ENCODE measurements at regions not wholly inside any gene's neighbourhood (a gene's known extent, or its start where the extent isn't known, plus 50 kb on each side); places are given as distances from the start of the nearest gene placed in this dataset.
"Not testable (repeated sequence)": the region's sequence is repeated elsewhere in the genome, so short reads cannot be mapped to it uniquely, and the experiment has no call there.

- H3K4me3 ChIP-seq (ENCODE audit: low read length): no peak overlapping the region
- intact Hi-C loops (cut with DNase I): no loop called here
- H3K27ac ChIP-seq (ENCODE audit: low read length): no peak overlapping the region
- H3K9me3 ChIP-seq (ENCODE audit: control insufficient read depth, low read length): no peaks in the 10 kb centered on the region
- H3K27me3 ChIP-seq (ENCODE audit: control insufficient read depth, insufficient read depth): no peaks in the 10 kb centered on the region
- peak in 1 of 3 donors; percentile 14 for DNase-seq
- 78% methylated on average over 18 of the region's 18 CpGs for WGBS
- no peak for ATAC-seq
- H3K4me1 ChIP-seq (ENCODE audit: control insufficient read depth, insufficient read depth, low read length): no peaks in the 10 kb centered on the region
These were observed 1071.2 kb upstream of the USP15 start for GRCh38 chr12:61188801-61189595.

GRCh38 chr12:61213646-61214045 is 1046.6 kb upstream of the USP15 start:
- H3K27ac ChIP-seq (ENCODE audit: low read length): no peak overlapping the region
- no peak for DNase-seq
- no peaks in the 10 kb centered on the region for H3K4me1 ChIP-seq (ENCODE audit: control insufficient read depth, insufficient read depth, low read length)
- H3K4me3 ChIP-seq (ENCODE audit: low read length): no peak overlapping the region
- intact Hi-C loops (cut with DNase I): no loop called here
- no peaks in the 10 kb centered on the region for H3K9me3 ChIP-seq (ENCODE audit: control insufficient read depth, low read length)
- no peak for ATAC-seq
- no peaks in the 10 kb centered on the region for H3K27me3 ChIP-seq (ENCODE audit: control insufficient read depth, insufficient read depth)
- 81% methylated on average over 3 of the region's 3 CpGs for WGBS

- H3K9me3 ChIP-seq (ENCODE audit: control insufficient read depth, low read length): no peaks in the 10 kb centered on the region
- no peaks in the 10 kb centered on the region for H3K4me1 ChIP-seq (ENCODE audit: control insufficient read depth, insufficient read depth, low read length)
- DNase-seq (no peak), ATAC-seq (no peak)
- 86% methylated on average over 4 of the region's 4 CpGs for WGBS
- no peaks in the 10 kb centered on the region for H3K27me3 ChIP-seq (ENCODE audit: control insufficient read depth, insufficient read depth)
- H3K4me3 ChIP-seq (ENCODE audit: low read length): no peak overlapping the region
- intact Hi-C loops (cut with DNase I): no loop called here
- H3K27ac ChIP-seq (ENCODE audit: low read length): no peak overlapping the region
These were observed 1039.9 kb upstream of the USP15 start for GRCh38 chr12:61220337-61220736.

GRCh38 chr12:61232040-61232439 is 1028.2 kb upstream of the USP15 start:
- 81% methylated on average over 5 of the region's 5 CpGs for WGBS
- Histone ChIP-seq H3K9me3 (ENCODE audit: control insufficient read depth, low read length) (no peaks in the 10 kb centered on the region), H3K4me3 (ENCODE audit: low read length) (no peak overlapping the region), H3K27ac (ENCODE audit: low read length) (no peak overlapping the region), H3K27me3 (ENCODE audit: control insufficient read depth, insufficient read depth) (no peaks in the 10 kb centered on the region), H3K4me1 (ENCODE audit: control insufficient read depth, insufficient read depth, low read length) (no peaks in the 10 kb centered on the region)
- intact Hi-C loops (cut with DNase I): no loop called here
- ATAC-seq (no peak), DNase-seq (no peak)

GRCh38 chr12:61250303-61250702 is 1009.9 kb upstream of the USP15 start:
- Histone ChIP-seq H3K27ac (ENCODE audit: low read length) (no peak overlapping the region), H3K4me1 (ENCODE audit: control insufficient read depth, insufficient read depth, low read length) (no peaks in the 10 kb centered on the region), H3K9me3 (ENCODE audit: control insufficient read depth, low read length) (no peaks in the 10 kb centered on the region), H3K4me3 (ENCODE audit: low read length) (no peak overlapping the region), H3K27me3 (ENCODE audit: control insufficient read depth, insufficient read depth) (no peaks in the 10 kb centered on the region)
- WGBS: 73% methylated on average over 2 of the region's 2 CpGs
- no peak for ATAC-seq
- no peak for DNase-seq
- intact Hi-C loops (cut with DNase I): no loop called here

- Histone ChIP-seq H3K27ac (ENCODE audit: low read length) (no peak overlapping the region), H3K4me1 (ENCODE audit: control insufficient read depth, insufficient read depth, low read length) (no peaks in the 10 kb centered on the region), H3K9me3 (ENCODE audit: control insufficient read depth, low read length) (no peaks in the 10 kb centered on the region), H3K4me3 (ENCODE audit: low read length) (no peak overlapping the region), H3K27me3 (ENCODE audit: control insufficient read depth, insufficient read depth) (no peaks in the 10 kb centered on the region)
- ATAC-seq (no peak), DNase-seq (no peak)
- intact Hi-C loops (cut with DNase I): no loop called here
- 63% methylated on average over 3 of the region's 3 CpGs for WGBS
These were observed 1009.1 kb upstream of the USP15 start for GRCh38 chr12:61251076-61251475.

GRCh38 chr12:61254225-61254624 is 1006.0 kb upstream of the USP15 start:
- Histone ChIP-seq H3K4me3 (ENCODE audit: low read length) (no peak overlapping the region), H3K27me3 (ENCODE audit: control insufficient read depth, insufficient read depth) (no peaks in the 10 kb centered on the region), H3K9me3 (ENCODE audit: control insufficient read depth, low read length) (no peaks in the 10 kb centered on the region), H3K4me1 (ENCODE audit: control insufficient read depth, insufficient read depth, low read length) (no peaks in the 10 kb centered on the region), H3K27ac (ENCODE audit: low read length) (no peak overlapping the region)
- intact Hi-C loops (cut with DNase I): no loop called here
- ATAC-seq (no peak), DNase-seq (no peak)
- WGBS: 72% methylated on average over 3 of the region's 3 CpGs

- H3K27me3 ChIP-seq (ENCODE audit: control insufficient read depth, insufficient read depth); H3K4me3 ChIP-seq (ENCODE audit: low read length); H3K9me3 ChIP-seq (ENCODE audit: control insufficient read depth, low read length); intact Hi-C loops (cut with DNase I); ATAC-seq; H3K4me1 ChIP-seq (ENCODE audit: control insufficient read depth, insufficient read depth, low read length); H3K27ac ChIP-seq (ENCODE audit: low read length); DNase-seq: not testable (repeated sequence)
These were observed 995.9 kb upstream of the USP15 start for GRCh38 chr12:61264294-61264693.

- no peaks in the 10 kb centered on the region for H3K4me1 ChIP-seq (ENCODE audit: control insufficient read depth, insufficient read depth, low read length)
- WGBS: 64% methylated on average over 1 of the region's 1 CpG
- intact Hi-C loops (cut with DNase I): no loop called here
- H3K27me3 ChIP-seq (ENCODE audit: control insufficient read depth, insufficient read depth): no peaks in the 10 kb centered on the region
- DNase-seq: no peak
- H3K27ac ChIP-seq (ENCODE audit: low read length): no peak overlapping the region
- no peak overlapping the region for H3K4me3 ChIP-seq (ENCODE audit: low read length)
- ATAC-seq: no peak
- H3K9me3 ChIP-seq (ENCODE audit: control insufficient read depth, low read length): no peaks in the 10 kb centered on the region
These were observed 992.7 kb upstream of the USP15 start for GRCh38 chr12:61267474-61267873.

GRCh38 chr12:61272441-61272840 is 987.8 kb upstream of the USP15 start:
- Histone ChIP-seq H3K9me3 (ENCODE audit: control insufficient read depth, low read length) (no peaks in the 10 kb centered on the region), H3K4me3 (ENCODE audit: low read length) (no peak overlapping the region), H3K27ac (ENCODE audit: low read length) (no peak overlapping the region), H3K4me1 (ENCODE audit: control insufficient read depth, insufficient read depth, low read length) (no peaks in the 10 kb centered on the region), H3K27me3 (ENCODE audit: control insufficient read depth, insufficient read depth) (no peaks in the 10 kb centered on the region)
- DNase-seq (no peak), ATAC-seq (no peak)
- intact Hi-C loops (cut with DNase I): no loop called here

- no peaks in the 10 kb centered on the region for H3K27me3 ChIP-seq (ENCODE audit: control insufficient read depth, insufficient read depth)
- intact Hi-C loops (cut with DNase I): no loop called here
- DNase-seq (no peak), ATAC-seq (no peak)
- H3K4me3 ChIP-seq (ENCODE audit: low read length): no peak overlapping the region
- H3K9me3 ChIP-seq (ENCODE audit: control insufficient read depth, low read length): peaks cover 5% of the 10 kb centered on the region
- 51% methylated on average over 3 of the region's 3 CpGs for WGBS
- no peaks in the 10 kb centered on the region for H3K4me1 ChIP-seq (ENCODE audit: control insufficient read depth, insufficient read depth, low read length)
- no peak overlapping the region for H3K27ac ChIP-seq (ENCODE audit: low read length)
These were observed 977.2 kb upstream of the USP15 start for GRCh38 chr12:61282790-61283575.
